ENCODE measurements at regions not wholly inside any gene's neighbourhood (a gene's known extent, or its start where the extent isn't known, plus 50 kb on each side); places are given as distances from the start of the nearest gene placed in this dataset.

DNA sequence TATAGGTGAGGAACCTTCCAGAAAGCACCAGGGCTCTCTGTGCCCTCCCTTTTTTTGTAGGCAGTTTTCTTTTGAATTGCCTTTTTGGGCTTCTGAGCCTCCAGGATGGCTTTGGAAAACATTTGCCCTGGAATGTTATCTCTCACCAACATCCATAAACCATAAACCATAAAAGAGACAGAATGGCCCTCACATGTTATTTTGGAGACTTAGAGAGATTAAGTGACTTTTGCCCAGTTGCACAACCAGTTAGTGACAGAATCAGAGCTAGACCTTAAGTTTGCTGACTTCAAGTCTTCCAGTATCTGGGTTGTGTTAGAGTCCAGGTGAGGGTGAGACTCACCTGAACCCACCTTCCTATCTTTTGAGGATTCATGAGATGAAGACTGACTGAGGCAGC lies 153.0 kb upstream of the STX18 start:
- DNase-seq (no peak), FAIRE-seq (no peak)
- Histone ChIP-seq H3K36me3 (ENCODE audit: control insufficient read depth in 2 of 3, insufficient read depth in 3 of 3, low read length in 3 of 3) (no peaks in the 10 kb centered on the region), H3K27ac (ENCODE audit: low read depth in 2 of 2, low read length in 2 of 2) (no peak overlapping the region), H3K4me1 (ENCODE audit: control insufficient read depth in 2 of 3, insufficient read depth in 2 of 3, low read depth in 1 of 3, low read length in 3 of 3) (peaks cover 0 to 11% (median 6%) of the 10 kb centered on the region in 3 donors), H3K9me3 (ENCODE audit: control insufficient read depth in 2 of 3, insufficient read depth in 1 of 3, low read length in 3 of 3) (no peaks in the 10 kb centered on the region), H3K4me3 (ENCODE audit: low read length in 3 of 3) (no peak overlapping the region), H3K27me3 (ENCODE audit: control insufficient read depth, insufficient read depth, low read length) (no peaks in the 10 kb centered on the region), H3K9ac (ENCODE audit: low read length in 3 of 3) (no peak overlapping the region)
- intact Hi-C loops (cut with DNase I), result no loop called here
- TF ChIP-seq CTCF (IDR thresholded peaks at IDR 0.05; ENCODE audit: borderline replicate concordance, extremely low read depth, insufficient read depth), result no peak

DNA sequence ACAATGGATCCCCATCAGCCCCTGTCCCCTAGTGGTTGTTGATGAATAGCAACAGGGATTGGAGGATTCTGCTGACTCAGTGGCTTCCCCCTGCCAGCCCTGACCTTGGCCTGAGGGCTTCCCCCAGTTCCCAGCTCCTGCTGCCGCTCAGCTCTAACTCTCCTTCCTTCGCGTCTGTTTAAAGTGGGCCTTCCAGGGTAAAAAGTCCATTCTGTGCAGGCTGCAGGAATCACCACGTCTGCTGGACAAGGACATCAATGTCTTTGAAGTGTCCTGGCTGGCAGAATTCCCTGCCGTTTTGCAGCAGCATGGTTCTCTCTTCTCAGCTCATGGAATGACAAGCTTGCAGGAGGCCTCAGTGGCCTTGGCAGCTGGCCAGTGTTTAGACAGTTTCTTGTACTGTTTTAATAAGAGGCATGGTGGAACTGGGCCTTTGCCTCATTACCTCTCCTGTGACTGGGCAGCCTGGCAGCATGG lies 152.5 kb upstream of the STX18 start:
- Histone ChIP-seq H3K9me3 (ENCODE audit: control insufficient read depth in 2 of 3, insufficient read depth in 1 of 3, low read length in 3 of 3) (no peaks in the 10 kb centered on the region), H3K27ac (ENCODE audit: low read depth in 2 of 2, low read length in 2 of 2) (no peak overlapping the region), H3K4me3 (ENCODE audit: low read length in 3 of 3) (no peak overlapping the region), H3K9ac (ENCODE audit: low read length in 3 of 3) (no peak overlapping the region), H3K36me3 (ENCODE audit: control insufficient read depth in 2 of 3, insufficient read depth in 3 of 3, low read length in 3 of 3) (no peaks in the 10 kb centered on the region), H3K27me3 (ENCODE audit: control insufficient read depth, insufficient read depth, low read length) (no peaks in the 10 kb centered on the region), H3K4me1 (ENCODE audit: control insufficient read depth in 2 of 3, insufficient read depth in 2 of 3, low read depth in 1 of 3, low read length in 3 of 3) (peaks cover 0 to 11% (median 6%) of the 10 kb centered on the region in 3 donors)
- DNase-seq, result peak; percentile 59 to 83 (median 70)
- no peak for TF ChIP-seq CTCF (IDR thresholded peaks at IDR 0.05; ENCODE audit: borderline replicate concordance, extremely low read depth, insufficient read depth)
- FAIRE-seq, result no peak
- intact Hi-C loops (cut with DNase I), result no loop called here

DNA sequence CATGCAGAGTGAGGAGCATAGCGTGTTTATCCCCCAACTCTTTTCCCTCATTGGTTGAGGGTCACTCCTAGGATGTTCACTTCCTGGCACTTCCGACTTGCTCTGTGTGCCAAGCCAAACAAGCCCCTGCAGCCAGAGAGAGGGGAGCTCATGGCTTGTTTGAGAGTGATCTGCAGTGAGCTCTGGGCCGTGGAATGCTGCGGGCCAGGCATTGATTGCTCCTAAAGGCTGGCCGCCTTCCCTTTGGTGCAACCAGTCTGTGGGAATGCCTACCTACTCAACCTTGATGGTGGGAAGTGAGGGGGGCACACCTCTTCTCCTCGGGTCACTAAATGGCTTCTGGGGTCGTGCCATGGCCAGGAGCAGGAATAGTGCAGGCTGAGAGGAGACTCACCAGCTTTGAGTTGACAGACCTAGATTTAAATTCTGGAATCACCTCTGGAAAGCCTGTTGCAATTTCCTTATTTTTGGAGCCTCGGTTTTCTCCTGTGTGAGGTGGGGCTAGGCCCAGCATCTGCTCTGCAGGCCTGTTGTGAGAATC lies 152.0 kb upstream of the STX18 start:
- Histone ChIP-seq H3K4me1 (ENCODE audit: control insufficient read depth in 2 of 3, insufficient read depth in 2 of 3, low read depth in 1 of 3, low read length in 3 of 3) (peaks cover 0 to 11% (median 6%) of the 10 kb centered on the region in 3 donors), H3K9ac (ENCODE audit: low read length in 3 of 3) (no peak overlapping the region), H3K27ac (ENCODE audit: low read depth in 2 of 2, low read length in 2 of 2) (no peak overlapping the region), H3K4me3 (ENCODE audit: low read length in 3 of 3) (no peak overlapping the region), H3K27me3 (ENCODE audit: control insufficient read depth, insufficient read depth, low read length) (no peaks in the 10 kb centered on the region), H3K36me3 (ENCODE audit: control insufficient read depth in 2 of 3, insufficient read depth in 3 of 3, low read length in 3 of 3) (no peaks in the 10 kb centered on the region), H3K9me3 (ENCODE audit: control insufficient read depth in 2 of 3, insufficient read depth in 1 of 3, low read length in 3 of 3) (no peaks in the 10 kb centered on the region)
- DNase-seq (no peak), FAIRE-seq (no peak)
- intact Hi-C loops (cut with DNase I), result no loop called here
- no peak for TF ChIP-seq CTCF (IDR thresholded peaks at IDR 0.05; ENCODE audit: borderline replicate concordance, extremely low read depth, insufficient read depth)

GRCh38 chr4:4693258-4693657 lies 151.4 kb upstream of the STX18 start:
- TF ChIP-seq CTCF (IDR thresholded peaks at IDR 0.05; ENCODE audit: borderline replicate concordance, extremely low read depth, insufficient read depth), result no peak
- intact Hi-C loops (cut with DNase I), result no loop called here
- FAIRE-seq (no peak), DNase-seq (no peak)
- Histone ChIP-seq H3K9me3 (ENCODE audit: control insufficient read depth in 2 of 3, insufficient read depth in 1 of 3, low read length in 3 of 3) (no peaks in the 10 kb centered on the region), H3K9ac (ENCODE audit: low read length in 3 of 3) (no peak overlapping the region), H3K27ac (ENCODE audit: low read depth in 2 of 2, low read length in 2 of 2) (no peak overlapping the region), H3K4me1 (ENCODE audit: control insufficient read depth in 2 of 3, insufficient read depth in 2 of 3, low read depth in 1 of 3, low read length in 3 of 3) (peaks cover 0 to 11% (median 6%) of the 10 kb centered on the region in 3 donors), H3K36me3 (ENCODE audit: control insufficient read depth in 2 of 3, insufficient read depth in 3 of 3, low read length in 3 of 3) (no peaks in the 10 kb centered on the region), H3K27me3 (ENCODE audit: control insufficient read depth, insufficient read depth, low read length) (no peaks in the 10 kb centered on the region), H3K4me3 (ENCODE audit: low read length in 3 of 3) (no peak overlapping the region)
